ENCODE measurements at regions not wholly inside any gene's neighbourhood (a gene's known extent, or its start where the extent isn't known, plus 50 kb on each side); places are given as distances from the start of the nearest gene placed in this dataset.

- Mint-ChIP-seq H3K27ac (no peak overlapping the region), H3K9me3 (no peaks in the 10 kb centered on the region), H3K4me3 (no peak overlapping the region), H3K4me1 (ENCODE audit: low read depth) (no peaks in the 10 kb centered on the region), H3K36me3 (ENCODE audit: low read depth) (no peaks in the 10 kb centered on the region), H3K27me3 (ENCODE audit: low read depth) (peaks cover 8% of the 10 kb centered on the region)
These were observed 193.7 kb downstream of the TTC39B start for GRCh38 chr9:15113288-15113687.

GRCh38 chr9:15111071-15111470 lies 195.9 kb downstream of the TTC39B start:
- H3K4me1 Mint-ChIP-seq (ENCODE audit: low read depth) = no peaks in the 10 kb centered on the region
- H3K4me3 Mint-ChIP-seq = no peak overlapping the region
- no peaks in the 10 kb centered on the region for H3K36me3 Mint-ChIP-seq (ENCODE audit: low read depth)
- H3K9me3 Mint-ChIP-seq = no peaks in the 10 kb centered on the region
- no peak overlapping the region for H3K27ac Mint-ChIP-seq
- no peaks in the 10 kb centered on the region for H3K27me3 Mint-ChIP-seq (ENCODE audit: low read depth)

- peaks cover 8% of the 10 kb centered on the region for H3K27me3 Mint-ChIP-seq (ENCODE audit: low read depth)
- no peak overlapping the region for H3K27ac Mint-ChIP-seq
- H3K9me3 Mint-ChIP-seq = no peaks in the 10 kb centered on the region
- peaks cover 1% of the 10 kb centered on the region for H3K4me1 Mint-ChIP-seq (ENCODE audit: low read depth)
- no peak overlapping the region for H3K4me3 Mint-ChIP-seq
- no peaks in the 10 kb centered on the region for H3K36me3 Mint-ChIP-seq (ENCODE audit: low read depth)
These were observed 194.7 kb upstream of the FREM1 start for GRCh38 chr9:15104826-15105420.

DNA sequence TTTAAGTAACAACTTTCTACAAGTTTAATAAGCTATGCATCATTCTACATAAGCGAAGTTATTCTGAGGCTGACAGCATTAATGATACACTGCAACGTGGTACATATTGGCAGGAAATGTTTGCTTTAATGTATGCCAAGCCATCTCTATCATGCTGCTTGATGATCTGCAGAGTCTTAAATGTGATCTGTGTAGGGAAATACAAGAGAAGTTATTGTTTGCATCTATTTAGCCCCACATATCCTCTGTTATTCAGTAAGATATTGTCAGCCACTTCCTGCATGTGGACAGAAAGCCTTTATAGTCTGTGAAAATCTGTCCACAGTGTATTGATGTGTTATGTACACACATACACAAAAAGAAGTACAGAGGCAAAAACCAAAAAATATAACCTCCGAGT lies 193.1 kb upstream of the FREM1 start:
- H3K9me3 Mint-ChIP-seq = no peaks in the 10 kb centered on the region
- H3K27me3 Mint-ChIP-seq (ENCODE audit: low read depth) = peaks cover 8% of the 10 kb centered on the region
- H3K36me3 Mint-ChIP-seq (ENCODE audit: low read depth) = no peaks in the 10 kb centered on the region
- peaks cover 1% of the 10 kb centered on the region for H3K4me1 Mint-ChIP-seq (ENCODE audit: low read depth)
- H3K27ac Mint-ChIP-seq = no peak overlapping the region
- H3K4me3 Mint-ChIP-seq = no peak overlapping the region

DNA sequence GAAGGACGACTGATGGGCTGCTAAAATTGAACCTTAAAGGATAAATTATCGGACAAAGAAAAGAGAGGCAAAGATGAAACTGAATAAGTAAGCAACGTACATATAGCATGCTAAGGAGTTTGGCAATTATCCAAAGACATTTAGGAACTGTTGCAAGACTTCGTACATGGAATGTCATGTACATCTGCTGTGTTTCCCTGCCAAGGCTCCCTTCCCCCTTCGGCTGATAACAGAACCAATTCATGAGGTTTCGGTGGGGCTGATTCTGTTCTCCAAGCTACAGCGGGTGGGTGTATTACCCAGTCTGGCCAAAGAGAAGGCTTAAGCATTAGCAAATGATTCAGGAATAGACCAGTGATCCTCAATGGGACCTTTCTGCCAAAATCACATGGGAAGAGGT lies 190.9 kb upstream of the FREM1 start:
- peaks cover 8% of the 10 kb centered on the region for H3K27me3 Mint-ChIP-seq (ENCODE audit: low read depth)
- H3K9me3 Mint-ChIP-seq = no peaks in the 10 kb centered on the region
- no peak overlapping the region for H3K4me3 Mint-ChIP-seq
- peaks cover 1% of the 10 kb centered on the region for H3K4me1 Mint-ChIP-seq (ENCODE audit: low read depth)
- H3K36me3 Mint-ChIP-seq (ENCODE audit: low read depth) = no peaks in the 10 kb centered on the region
- H3K27ac Mint-ChIP-seq = no peak overlapping the region

GRCh38 chr9:15100571-15100970 lies 190.3 kb upstream of the FREM1 start:
- peaks cover 1% of the 10 kb centered on the region for H3K4me1 Mint-ChIP-seq (ENCODE audit: low read depth)
- peaks cover 8% of the 10 kb centered on the region for H3K27me3 Mint-ChIP-seq (ENCODE audit: low read depth)
- H3K36me3 Mint-ChIP-seq (ENCODE audit: low read depth) = no peaks in the 10 kb centered on the region
- no peaks in the 10 kb centered on the region for H3K9me3 Mint-ChIP-seq
- H3K4me3 Mint-ChIP-seq = no peak overlapping the region
- H3K27ac Mint-ChIP-seq = no peak overlapping the region

GRCh38 chr9:15096972-15097371 lies 186.7 kb upstream of the FREM1 start:
- H3K4me3 Mint-ChIP-seq = no peak overlapping the region
- H3K4me1 Mint-ChIP-seq (ENCODE audit: low read depth) = no peaks in the 10 kb centered on the region
- H3K9me3 Mint-ChIP-seq = no peaks in the 10 kb centered on the region
- H3K36me3 Mint-ChIP-seq (ENCODE audit: low read depth) = no peaks in the 10 kb centered on the region
- H3K27me3 Mint-ChIP-seq (ENCODE audit: low read depth) = no peaks in the 10 kb centered on the region
- H3K27ac Mint-ChIP-seq = no peak overlapping the region

GRCh38 chr9:15086778-15087324 lies 176.6 kb upstream of the FREM1 start:
- Mint-ChIP-seq H3K27me3 (ENCODE audit: low read depth) (no peaks in the 10 kb centered on the region), H3K36me3 (ENCODE audit: low read depth) (no peaks in the 10 kb centered on the region), H3K4me1 (ENCODE audit: low read depth) (no peaks in the 10 kb centered on the region), H3K9me3 (no peaks in the 10 kb centered on the region), H3K27ac (no peak overlapping the region), H3K4me3 (no peak overlapping the region)

GRCh38 chr9:15086156-15086763 lies 176.0 kb upstream of the FREM1 start:
- Mint-ChIP-seq H3K4me1 (ENCODE audit: low read depth) (no peaks in the 10 kb centered on the region), H3K36me3 (ENCODE audit: low read depth) (no peaks in the 10 kb centered on the region), H3K27me3 (ENCODE audit: low read depth) (no peaks in the 10 kb centered on the region), H3K9me3 (no peaks in the 10 kb centered on the region), H3K27ac (no peak overlapping the region), H3K4me3 (no peak overlapping the region)

DNA sequence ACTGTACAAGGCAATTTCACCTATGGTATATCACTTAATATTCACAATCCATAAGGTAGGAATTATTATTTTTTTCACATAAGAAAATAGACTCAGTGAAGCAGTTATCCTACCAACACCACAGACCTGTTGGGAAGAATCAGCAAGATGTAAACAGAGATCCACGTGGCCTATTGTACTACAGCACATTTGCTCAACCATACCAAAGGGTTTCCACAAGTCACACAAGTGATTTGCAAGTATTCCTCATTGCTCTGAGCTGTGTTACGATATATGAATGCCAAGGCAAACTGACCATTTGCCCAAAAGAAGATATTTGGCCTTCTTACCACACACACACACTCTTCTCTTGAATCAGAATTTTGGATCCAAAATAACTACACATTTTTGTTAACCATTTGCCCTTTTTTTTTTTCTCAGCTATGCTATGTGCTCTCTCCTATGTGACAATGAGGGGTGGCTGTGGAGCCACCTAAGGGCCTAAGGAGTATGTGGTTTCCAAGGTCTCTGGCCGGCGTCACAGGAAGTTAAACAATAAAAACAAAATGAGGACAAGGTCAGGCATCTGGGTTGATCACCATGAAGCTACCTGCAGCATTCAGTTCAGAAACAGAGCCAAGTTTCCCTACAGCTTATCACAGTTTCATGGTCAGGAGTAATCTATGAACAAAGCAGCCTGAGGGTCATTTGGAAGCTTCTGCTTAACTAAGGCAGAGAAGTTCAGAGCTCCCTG lies 171.0 kb upstream of the FREM1 start:
- no peaks in the 10 kb centered on the region for H3K36me3 Mint-ChIP-seq (ENCODE audit: low read depth)
- no peaks in the 10 kb centered on the region for H3K9me3 Mint-ChIP-seq

DNA sequence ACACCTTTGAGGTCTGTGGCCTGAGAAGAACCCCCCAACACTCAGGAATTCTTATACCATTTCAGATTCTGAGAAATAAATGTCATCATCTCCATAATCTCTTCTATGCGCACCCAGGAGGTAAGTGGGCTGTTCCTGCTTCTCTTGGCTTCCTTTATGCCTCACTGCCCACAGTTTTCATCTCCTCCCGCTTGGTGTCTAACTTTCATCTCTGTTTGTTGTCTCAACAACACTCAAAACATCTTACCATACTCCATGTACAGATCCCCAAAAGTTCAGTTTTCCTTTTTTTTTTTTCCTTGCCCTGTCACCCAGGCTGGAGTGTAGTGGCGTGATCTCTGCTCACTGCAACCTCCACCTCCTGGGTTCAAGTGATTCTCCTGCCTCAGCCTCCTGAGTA lies 170.2 kb upstream of the FREM1 start:
- Mint-ChIP-seq H3K27ac (no peak overlapping the region), H3K4me1 (ENCODE audit: low read depth) (no peaks in the 10 kb centered on the region), H3K4me3 (no peak overlapping the region), H3K9me3 (no peaks in the 10 kb centered on the region), H3K27me3 (ENCODE audit: low read depth) (peaks cover 3% of the 10 kb centered on the region), H3K36me3 (ENCODE audit: low read depth) (no peaks in the 10 kb centered on the region)

More for the DNA sequence above, 171.0 kb upstream of the FREM1 start:
- Mint-ChIP-seq H3K27me3 (ENCODE audit: low read depth) (peaks cover 3% of the 10 kb centered on the region), H3K27ac (no peak overlapping the region), H3K4me3 (no peak overlapping the region), H3K4me1 (ENCODE audit: low read depth) (no peaks in the 10 kb centered on the region)

DNA sequence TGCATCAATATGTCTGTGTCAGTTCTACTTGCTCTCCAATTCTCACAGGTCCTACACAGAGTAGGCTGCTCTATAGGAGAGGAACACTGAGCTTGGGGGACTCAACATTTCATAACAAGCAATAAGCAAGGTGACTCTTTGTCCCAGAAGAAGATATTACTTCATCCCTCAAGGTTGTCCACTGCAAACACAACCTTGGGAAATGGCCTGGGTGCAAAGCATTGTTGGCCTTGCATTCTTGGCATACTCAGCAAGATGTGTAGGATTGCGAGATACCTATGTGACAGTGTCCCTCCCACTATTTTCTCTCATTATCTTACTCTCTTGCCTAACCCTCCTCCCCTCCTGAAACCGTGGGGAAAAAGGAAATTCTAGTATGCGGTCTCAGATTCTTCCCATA lies 169.8 kb upstream of the FREM1 start:
- Mint-ChIP-seq H3K4me1 (ENCODE audit: low read depth) (no peaks in the 10 kb centered on the region), H3K36me3 (ENCODE audit: low read depth) (no peaks in the 10 kb centered on the region)

DNA sequence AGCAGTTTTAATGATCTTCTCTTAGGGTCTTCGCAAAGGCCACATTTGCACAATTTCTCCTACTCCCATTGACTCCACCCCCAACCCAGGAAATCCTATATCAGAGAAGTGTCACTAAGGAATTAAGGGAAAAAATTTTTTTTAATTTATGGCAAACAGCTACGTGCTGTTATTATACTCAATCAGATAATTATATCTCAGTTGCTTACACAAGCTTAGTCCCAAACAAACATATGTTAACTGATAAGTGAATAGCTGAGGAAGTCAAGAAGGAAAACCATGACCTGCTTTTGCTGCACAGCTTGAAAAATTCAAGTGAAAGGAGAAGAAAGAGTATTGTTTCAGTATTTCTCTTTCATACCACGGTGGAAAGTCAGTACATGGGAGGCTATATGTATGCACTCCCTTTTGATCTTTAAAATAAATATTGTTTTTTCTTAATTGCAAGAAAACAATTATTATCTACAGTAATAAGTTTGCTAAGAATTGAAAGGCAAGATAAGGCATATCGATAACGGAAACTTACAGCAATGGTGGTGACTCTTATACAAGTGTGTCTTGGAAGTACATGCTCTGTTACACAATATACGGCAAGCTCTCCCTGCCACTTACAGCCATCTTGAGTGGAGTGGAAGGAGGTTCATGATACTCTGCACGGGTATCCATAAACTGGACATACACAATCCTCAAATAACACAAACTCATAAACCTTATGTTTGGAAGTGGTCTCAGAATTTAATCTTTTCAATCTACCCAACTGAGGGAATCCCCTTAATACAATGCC lies 167.9 kb upstream of the FREM1 start:
- peaks cover 4% of the 10 kb centered on the region for H3K9me3 Mint-ChIP-seq

More for the DNA sequence above, 169.8 kb upstream of the FREM1 start:
- no peak overlapping the region for H3K27ac Mint-ChIP-seq
- H3K9me3 Mint-ChIP-seq = peaks cover 3% of the 10 kb centered on the region
- peaks cover 3% of the 10 kb centered on the region for H3K27me3 Mint-ChIP-seq (ENCODE audit: low read depth)
- H3K4me3 Mint-ChIP-seq = no peak overlapping the region

DNA sequence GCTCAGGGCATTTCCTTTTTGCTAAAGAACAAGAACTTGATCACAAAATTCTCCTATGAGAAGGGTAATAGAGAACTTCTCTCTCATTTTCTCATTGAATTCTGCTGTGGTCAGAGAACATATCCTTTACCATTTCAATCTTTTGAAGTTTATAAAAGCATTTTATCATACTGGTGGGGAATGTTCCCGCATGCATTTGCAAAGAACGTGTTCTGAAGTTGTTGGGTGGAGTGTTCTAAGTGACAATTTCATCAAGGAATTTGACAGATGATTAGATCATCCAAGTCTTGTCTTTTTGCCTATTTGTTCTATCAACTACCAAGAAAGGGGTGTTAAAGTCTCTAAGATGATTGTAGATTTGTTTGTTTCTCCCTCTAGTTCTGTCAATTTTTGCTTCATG lies 163.4 kb upstream of the FREM1 start:
- H3K27ac Mint-ChIP-seq = no peak overlapping the region
- peaks cover 11% of the 10 kb centered on the region for H3K27me3 Mint-ChIP-seq (ENCODE audit: low read depth)
- no peaks in the 10 kb centered on the region for H3K4me1 Mint-ChIP-seq (ENCODE audit: low read depth)
- H3K9me3 Mint-ChIP-seq = peaks cover 4% of the 10 kb centered on the region
- H3K4me3 Mint-ChIP-seq = no peak overlapping the region
- H3K36me3 Mint-ChIP-seq (ENCODE audit: low read depth) = no peaks in the 10 kb centered on the region

More for the DNA sequence above, 167.9 kb upstream of the FREM1 start:
- no peak overlapping the region for H3K27ac Mint-ChIP-seq
- no peaks in the 10 kb centered on the region for H3K4me1 Mint-ChIP-seq (ENCODE audit: low read depth)
- H3K4me3 Mint-ChIP-seq = no peak overlapping the region
- no peaks in the 10 kb centered on the region for H3K36me3 Mint-ChIP-seq (ENCODE audit: low read depth)
- H3K27me3 Mint-ChIP-seq (ENCODE audit: low read depth) = peaks cover 3% of the 10 kb centered on the region

Measured in T-helper 1 cell treated with Interleukin-12 subunit alpha and Interleukin-12 subunit beta and Interleukin-4 antibody, amounts not matched to agents 30 μg/mL and 1 μg/mL, for 36 hours (primary cell).